Superior temporal gyrus (tissue), 1 donor: ENCODE measurements at regions not wholly inside any gene's neighbourhood (a gene's known extent, or its start where the extent isn't known, plus 50 kb on each side); places are given as distances from the start of the nearest gene placed in this dataset.
"Not testable (repeated sequence)": the region's sequence is repeated elsewhere in the genome, so short reads cannot be mapped to it uniquely, and the experiment has no call there.

Experiments
- DNase-seq: peaks from one replicate; pipeline ENCODE4 v3.0.0-alpha.2; 2016; ENCODE audit errors: extremely low spot score

- DNase-seq: no peak
Observed at GRCh38 chr4:24208691-24209090, 318.8 kb upstream of the PPARGC1A start.

GRCh38 chr4:24204708-24205107, 314.9 kb upstream of the PPARGC1A start:
- DNase-seq: not testable (repeated sequence)

GRCh38 chr4:24203926-24204325, 314.1 kb upstream of the PPARGC1A start:
- DNase-seq: no peak

DNA sequence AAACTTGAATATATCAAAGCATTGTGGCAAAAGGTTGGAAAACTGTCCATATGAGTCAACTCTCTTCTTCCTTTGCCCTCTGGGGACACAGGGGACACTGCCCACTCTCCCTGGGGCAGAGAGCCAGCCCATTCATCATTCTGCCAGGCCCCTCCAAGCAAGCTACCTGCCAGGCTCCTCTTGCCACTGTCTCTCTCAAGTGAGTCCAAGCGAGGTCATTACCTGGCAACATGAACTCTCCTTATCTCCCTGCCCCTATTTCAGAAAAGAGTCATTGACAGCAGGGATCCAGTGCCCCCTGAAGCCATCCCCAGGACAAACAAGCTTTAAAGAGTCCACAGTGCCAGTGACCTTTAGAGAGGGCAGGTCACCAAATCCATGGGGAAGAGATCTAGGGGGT, 312.7 kb upstream of the PPARGC1A start:
- no peak for DNase-seq

DNA sequence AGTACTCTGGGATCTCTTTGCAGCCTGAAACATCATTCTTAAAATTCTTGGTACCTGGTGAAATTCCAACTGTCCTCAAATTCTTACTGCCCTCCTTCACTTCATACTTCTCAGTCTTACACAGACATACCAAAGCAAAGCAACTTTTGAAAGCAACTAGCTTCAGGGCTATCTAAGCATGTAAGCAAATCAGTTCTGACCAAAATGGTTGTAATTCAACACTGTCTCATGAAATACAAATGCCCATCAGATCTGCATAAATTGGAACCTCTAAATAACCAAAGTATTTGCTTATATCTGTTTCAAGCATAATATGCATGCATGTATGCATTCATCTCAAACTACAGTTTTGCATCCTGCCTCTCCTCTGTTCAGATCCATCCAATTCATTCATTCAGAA, 308.1 kb upstream of the PPARGC1A start:
- DNase-seq: no peak

- DNase-seq: no peak
Observed at GRCh38 chr4:24196785-24197184, 306.9 kb upstream of the PPARGC1A start.

DNA sequence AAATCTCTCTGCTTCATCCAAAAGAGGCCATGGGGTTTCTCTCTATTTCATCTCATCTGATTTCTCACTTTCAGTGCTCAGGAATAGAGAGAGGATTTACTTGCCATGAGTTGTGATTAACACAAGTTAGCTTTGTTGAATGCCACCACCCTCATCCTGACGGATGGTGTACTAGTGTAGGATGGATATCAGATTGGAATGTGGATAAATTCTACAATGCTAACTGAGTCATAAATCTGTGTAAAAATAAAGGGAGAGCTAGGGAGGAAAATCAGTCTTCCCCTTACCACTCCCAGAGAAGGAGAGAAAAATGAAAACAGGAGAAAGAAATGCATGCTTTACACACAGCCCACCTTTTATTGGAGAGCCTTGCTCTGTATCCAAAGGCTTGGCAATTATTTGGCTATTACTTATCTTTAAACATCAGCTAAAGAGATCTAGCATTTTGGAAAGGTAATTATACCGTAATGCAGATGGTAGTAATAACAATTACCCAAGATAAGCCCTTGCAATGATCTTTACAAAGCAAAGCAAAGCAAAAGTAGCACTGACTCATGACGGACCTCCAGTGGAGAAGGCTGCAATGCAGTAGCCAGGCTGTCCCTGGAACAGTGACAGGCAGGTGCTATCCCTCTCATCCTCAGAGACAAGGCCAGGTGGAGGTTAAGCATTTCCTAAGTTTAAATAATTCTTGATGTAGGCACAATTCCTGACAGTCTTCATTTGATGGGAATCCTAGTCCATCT, 306.3 kb upstream of the PPARGC1A start:
- no peak for DNase-seq

DNA sequence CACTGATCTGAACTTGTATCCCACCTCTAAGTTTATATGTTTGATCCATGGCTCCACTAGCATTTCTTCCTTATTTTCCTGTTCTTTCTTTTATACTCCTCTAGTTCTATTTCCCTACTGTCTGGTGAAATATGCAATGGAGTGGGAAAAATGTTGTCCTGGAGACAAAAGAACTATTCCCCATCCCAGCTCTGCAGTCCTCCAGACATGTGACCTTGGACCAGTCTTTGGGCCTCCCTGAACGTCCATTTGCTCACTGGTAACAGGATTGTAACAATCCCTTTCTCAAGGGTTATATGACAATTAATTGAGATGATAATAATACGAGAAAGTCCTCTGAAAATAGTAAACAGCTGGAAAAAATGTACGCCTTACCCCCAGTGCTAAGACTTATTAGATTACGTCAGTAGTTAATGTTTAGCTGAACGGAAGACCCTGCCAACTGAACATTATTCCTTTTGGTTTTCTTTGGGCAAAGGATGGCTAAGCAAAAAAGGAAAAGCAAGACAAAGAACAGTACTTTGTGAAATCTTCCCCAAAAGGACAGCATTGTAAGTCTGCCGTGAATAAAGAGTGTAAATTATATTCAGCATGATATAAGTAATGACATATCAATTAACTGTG, 302.3 kb upstream of the PPARGC1A start:
- no peak for DNase-seq

DNA sequence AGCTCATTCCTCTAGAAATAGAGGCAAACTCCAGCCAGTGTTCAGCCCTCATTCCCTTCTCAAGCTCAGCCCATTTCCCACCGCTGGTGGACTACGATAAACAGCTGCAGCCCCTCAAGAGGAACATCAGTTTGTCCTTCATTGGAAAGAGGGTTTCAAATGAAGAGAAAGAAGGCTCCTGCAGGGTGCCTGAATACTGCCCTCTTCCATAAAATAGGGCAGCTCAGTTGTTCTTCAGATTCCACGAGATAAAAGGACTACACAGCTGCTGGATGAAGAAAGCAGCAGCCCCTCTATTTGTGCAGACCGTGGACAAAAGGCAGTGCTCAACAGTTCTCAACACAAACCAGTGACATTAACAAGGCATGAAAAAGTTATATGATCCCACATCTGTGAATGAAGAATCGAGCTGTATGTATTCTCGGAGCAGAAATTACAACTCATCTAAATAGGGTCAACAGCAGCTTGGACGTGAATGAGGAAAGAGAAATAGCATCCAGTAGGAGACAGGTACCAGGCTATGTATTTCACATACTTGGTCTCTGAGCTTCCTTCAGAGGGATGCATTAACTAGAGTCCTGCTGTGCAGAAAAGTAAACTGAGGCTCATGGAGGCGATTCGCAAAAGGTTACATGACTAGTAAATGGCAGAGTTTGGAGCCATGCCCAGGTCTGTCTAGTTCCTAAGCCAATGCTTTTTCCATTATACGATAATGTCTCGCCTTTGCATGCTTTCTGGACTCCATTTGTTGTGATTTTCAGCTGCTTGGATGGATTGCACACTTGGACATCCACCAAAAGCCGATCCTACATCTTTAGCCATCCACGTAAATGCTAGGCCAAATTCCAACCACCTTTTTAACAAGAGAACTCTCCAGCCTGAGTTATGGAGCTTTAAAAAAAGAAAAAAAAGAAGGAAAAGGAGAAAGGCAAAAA, 301.2 kb upstream of the PPARGC1A start:
- DNase-seq: no peak

GRCh38 chr4:24188459-24188858, 298.6 kb upstream of the PPARGC1A start:
- DNase-seq: no peak

DNA sequence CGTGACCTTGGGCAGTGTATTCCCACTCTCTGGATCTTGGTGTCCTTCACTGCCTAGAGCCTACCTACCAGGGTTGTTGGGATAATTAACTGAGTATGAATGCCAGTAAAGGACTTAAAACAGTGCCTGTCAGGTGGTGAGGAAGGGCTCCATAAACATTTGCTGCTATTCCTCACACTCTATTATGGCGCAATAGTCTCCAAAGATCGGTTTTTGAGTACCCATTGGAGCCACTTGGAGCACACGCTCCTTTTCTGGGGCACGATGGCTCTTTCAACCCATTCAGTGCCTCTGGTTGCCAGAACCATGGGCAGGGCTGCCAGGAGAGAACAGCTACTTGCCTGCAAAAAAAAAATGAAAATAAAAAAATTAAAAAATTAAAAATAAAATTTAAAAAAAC, 296.6 kb upstream of the PPARGC1A start:
- no peak for DNase-seq

- DNase-seq: no peak
Observed at GRCh38 chr4:24181005-24181404, 291.2 kb upstream of the PPARGC1A start.

DNA sequence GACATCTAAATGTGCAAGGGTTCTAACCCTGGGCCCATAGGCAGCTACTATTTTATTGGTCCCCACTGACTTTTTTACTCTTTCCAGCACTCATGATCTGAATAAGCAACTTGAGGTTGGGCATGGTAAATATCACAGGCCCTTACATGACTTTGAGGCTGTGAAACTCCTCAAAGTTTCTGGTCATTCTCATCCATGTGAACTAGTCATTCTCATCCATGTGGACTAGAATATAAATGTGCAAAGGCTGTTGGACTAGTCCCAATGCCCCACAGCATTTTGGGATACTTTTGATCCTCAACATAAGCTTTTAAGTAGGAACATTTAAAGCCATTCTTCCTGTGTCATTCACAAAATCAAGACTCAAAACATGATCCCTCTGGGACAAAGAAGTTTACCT, 290.7 kb upstream of the PPARGC1A start:
- DNase-seq: no peak

DNA sequence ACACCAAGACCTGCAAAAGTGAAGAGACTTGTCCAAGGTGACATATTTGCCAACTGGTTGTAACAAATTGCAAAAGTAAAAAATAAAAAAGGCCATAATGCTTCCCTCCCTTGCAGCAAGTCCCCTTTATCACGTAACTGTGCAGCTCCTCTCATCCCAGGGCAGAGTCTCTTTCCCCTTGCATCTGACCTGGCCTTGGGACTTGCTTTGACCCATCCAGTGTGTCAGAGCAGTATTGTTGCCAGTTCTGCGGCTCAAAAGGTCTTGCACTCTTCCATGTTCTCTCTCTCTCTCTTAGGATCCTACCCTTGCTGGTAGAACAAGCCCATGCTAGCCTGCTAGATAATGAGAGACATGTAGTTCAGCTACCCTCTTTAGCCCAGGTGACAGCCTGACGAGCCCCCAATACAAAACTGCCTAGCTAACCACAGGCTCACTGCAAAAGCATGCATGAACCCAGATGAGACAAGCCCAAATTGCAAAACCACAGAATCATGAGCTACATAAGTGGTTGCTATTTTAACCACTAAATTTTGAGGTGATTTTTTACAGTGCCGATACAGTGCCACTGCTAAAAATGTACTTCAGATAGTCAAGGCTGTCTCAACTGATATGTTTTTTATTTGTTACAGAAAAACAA, 289.5 kb upstream of the PPARGC1A start:
- no peak for DNase-seq

DNA sequence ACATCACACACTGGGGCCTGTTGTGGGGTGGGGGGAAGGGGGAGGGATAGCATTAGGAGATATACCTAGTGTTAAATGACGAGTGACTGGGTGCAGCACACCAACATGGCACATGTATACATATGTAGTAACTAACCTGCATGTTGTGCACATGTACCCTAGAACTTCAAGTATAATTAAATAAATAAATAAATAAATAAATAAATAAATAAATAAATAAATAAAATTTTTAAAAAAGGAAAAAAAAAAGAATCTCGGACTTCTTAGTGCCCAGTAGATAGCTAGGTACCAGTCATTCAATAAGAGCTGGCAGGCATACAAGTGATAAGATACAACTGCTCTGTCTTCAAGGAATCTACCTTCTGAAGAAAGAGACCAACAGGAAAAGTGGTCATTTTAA, 287.6 kb upstream of the PPARGC1A start:
- not testable (repeated sequence) for DNase-seq

- DNase-seq: no peak
Observed at GRCh38 chr4:24175707-24176106, 285.9 kb upstream of the PPARGC1A start.

DNA sequence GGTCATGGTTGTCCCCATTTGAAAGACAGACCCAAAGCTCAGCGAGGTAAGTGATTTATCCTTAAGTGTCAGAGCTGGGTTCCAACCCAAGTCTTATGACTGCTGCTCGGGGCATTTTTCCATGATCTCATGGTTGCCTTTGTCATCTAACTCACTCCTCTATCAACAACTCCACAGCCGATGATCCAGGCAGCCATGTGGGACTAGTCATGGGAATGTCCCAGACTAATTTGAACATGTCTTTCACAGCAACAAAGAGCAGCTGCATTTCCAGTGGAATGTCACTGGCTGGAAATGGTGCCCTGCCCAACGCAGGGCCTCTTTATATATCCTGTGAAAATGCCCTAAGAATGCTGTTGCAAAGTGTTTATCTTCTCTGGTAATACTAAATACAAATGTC, 284.8 kb upstream of the PPARGC1A start:
- no peak for DNase-seq

DNA sequence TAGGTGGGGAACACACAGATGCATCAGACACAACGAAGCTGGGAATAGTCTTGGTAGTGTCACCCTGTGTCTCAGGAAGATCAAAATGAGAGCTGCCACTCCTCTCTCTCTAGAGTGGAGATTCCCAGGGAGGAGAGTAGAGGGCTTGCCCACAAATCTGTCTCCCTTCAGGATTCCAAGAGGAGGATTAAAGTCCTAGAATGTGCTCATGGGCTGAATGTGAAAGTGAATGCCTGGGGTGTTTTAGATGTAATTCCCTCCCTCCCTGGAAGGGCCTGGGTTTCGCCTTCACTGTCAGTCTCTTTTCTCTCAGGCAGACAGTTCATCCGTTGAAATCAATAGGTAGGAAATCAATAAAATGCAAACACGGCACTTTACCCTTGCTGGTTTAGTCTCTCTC, 282.6 kb upstream of the PPARGC1A start:
- no peak for DNase-seq

DNA sequence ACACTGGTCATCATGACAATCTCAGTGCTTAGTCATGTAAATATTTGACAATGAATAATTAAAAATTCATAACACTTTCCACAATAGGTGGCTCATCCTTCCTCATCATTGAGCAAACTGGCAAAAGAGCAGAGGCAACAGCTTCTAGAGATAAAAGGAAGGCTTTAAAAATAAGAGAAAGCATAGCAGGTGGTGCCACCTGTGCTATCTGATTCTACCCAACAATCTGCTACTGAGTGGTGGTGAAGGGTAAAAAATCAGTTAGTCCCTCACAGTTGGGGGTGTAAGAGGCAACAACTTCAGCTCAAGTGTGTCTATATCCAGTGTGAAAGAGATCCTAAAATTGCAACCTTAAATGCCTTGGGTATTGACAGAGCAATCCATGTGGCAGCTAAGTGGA, 280.1 kb upstream of the PPARGC1A start:
- DNase-seq: no peak

GRCh38 chr4:24168658-24169057, 278.8 kb upstream of the PPARGC1A start:
- DNase-seq: no peak

- DNase-seq: no peak
Observed at GRCh38 chr4:24166501-24166900, 276.7 kb upstream of the PPARGC1A start.

GRCh38 chr4:24164797-24165196, 274.9 kb upstream of the PPARGC1A start:
- DNase-seq: no peak
